Fibroblast of pulmonary artery (primary cell): ENCODE measurements at regions not wholly inside any gene's neighbourhood (a gene's known extent, or its start where the extent isn't known, plus 50 kb on each side); places are given as distances from the start of the nearest gene placed in this dataset.

Source experiments
- DNase-seq: peaks from one replicate; pipeline ENCODE4 v3.0.0-alpha.2; 2010; ENCODE audit warnings: low read depth
- H3K4me3 ChIP-seq: replicated peaks from 2 replicates; pipeline ENCODE4 v1.5.1; 2011; ENCODE audit warnings: low read depth, mild to moderate bottlenecking, control low read depth, low read length, moderate library complexity
- CTCF ChIP-seq: IDR thresholded peaks from 2 replicates; pipeline ENCODE4 v1.5.1; 2011; ENCODE audit warnings: mild to moderate bottlenecking, control low read depth, low read length, inconsistent platforms; ENCODE audit errors: missing control alignments

GRCh38 chr4:134999169-134999568, 797.6 kb upstream of the PABPC4L start:
- no peak for TF ChIP-seq CTCF
- no peak overlapping the region for H3K4me3 ChIP-seq

GRCh38 chr4:134961963-134962362, 760.4 kb upstream of the PABPC4L start:
- H3K4me3 ChIP-seq: no peak overlapping the region
- TF ChIP-seq CTCF: no peak
- no peak for DNase-seq

More at GRCh38 chr4:134999169-134999568, 797.6 kb upstream of the PABPC4L start:
- no peak for DNase-seq

DNA sequence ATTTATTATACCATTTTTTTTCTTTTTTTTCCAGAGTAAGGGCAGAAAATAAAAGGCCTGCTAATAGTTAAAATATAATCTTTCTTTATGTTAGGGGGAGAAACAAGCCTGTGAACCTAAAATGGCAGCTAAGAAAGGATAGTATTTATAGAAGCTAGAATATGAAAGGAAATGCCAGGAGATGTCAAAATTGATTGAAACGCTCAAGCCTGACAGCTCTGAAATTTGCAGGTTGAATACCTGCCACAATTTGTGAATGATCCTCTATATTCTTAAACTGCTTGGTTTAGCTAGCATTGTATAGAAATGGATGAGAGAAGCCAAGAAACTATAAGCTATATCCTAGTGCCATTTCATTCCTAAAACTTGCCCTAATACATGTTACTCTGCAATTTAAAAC, 757.3 kb upstream of the PABPC4L start:
- H3K4me3 ChIP-seq: no peak overlapping the region
- TF ChIP-seq CTCF: no peak
- DNase-seq: no peak

DNA sequence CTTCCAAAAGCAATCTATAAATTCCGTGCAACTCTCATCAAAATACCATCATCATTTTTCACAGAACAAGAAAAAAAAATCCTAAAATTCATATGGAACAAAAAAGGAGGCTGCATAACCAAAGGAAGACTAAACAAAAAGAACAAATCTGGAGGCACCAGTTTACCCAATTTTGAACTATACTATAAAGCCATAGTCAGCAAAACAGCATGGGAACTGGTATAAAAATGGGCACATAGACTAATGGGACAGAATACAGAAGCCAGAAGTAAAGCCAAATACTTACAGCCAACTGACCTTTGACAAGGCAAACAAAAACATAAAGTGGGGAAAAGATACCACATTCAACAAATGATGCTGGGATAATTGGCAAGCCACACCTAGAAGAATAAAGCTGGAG, 753.5 kb upstream of the PABPC4L start:
- no peak for TF ChIP-seq CTCF
- no peak overlapping the region for H3K4me3 ChIP-seq
- no peak for DNase-seq

DNA sequence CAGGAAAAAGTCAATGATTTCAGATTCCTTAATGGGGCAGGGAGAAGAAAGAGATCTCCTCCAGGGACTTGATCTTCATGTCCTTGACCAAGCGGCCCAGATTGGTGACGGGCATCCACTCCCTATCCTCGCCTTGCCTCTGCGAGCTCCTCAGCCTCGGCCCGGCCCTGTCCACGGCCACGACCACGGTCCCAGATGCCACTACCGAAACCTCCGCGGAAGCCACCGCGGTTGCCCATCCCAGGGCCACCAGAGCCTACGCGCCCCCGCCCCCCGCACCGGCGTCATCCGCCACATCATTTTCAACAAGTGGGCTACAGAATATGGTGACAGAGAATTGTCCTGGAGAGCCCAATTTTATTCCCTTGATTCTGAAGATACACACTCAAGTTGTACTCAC, 751.2 kb upstream of the PABPC4L start:
- no peak for TF ChIP-seq CTCF
- no peak overlapping the region for H3K4me3 ChIP-seq
- no peak for DNase-seq

DNA sequence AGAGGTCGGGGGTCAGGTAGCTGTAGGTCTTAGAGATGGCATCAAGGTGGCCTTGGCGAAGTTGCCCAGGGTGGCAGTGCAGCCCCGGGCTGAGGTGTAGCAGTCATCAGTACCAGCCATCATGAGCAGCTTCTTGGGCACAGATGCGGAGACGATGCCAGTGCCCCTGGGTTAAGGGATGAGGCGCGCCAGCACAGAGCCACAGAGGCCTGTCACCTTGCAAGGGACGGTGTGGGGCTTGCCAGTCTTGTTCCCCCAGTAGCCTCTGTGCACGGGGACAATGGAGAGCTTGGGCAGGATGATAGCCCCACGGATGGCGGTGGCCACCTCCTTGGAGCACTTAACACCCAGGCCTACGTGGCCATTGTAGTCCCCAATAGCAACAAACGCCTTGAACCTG, 750.7 kb upstream of the PABPC4L start:
- H3K4me3 ChIP-seq: no peak overlapping the region
- no peak for DNase-seq
- TF ChIP-seq CTCF: no peak

GRCh38 chr4:134948110-134948642, 746.6 kb upstream of the PABPC4L start:
- no peak for DNase-seq
- TF ChIP-seq CTCF: no peak
- H3K4me3 ChIP-seq: no peak overlapping the region
